ENCODE measurements at regions not wholly inside any gene's neighbourhood (a gene's known extent, or its start where the extent isn't known, plus 50 kb on each side); places are given as distances from the start of the nearest gene placed in this dataset.

- no peaks in the 10 kb centered on the region for H3K27me3 ChIP-seq (ENCODE audit: insufficient read depth, low read length, poor library complexity)
- H3K9me3 ChIP-seq (ENCODE audit: insufficient read depth, low read length, severe bottlenecking): no peaks in the 10 kb centered on the region
- no peak overlapping the region for H3K9ac ChIP-seq (ENCODE audit: low read depth, low read length)
- H2AFZ ChIP-seq (ENCODE audit: low read depth, low read length): no peak overlapping the region
- H3K36me3 ChIP-seq (ENCODE audit: insufficient read depth, low read length): no peaks in the 10 kb centered on the region
- no peaks in the 10 kb centered on the region for H3K79me2 ChIP-seq (ENCODE audit: insufficient read depth, low read length)
- no peak for ATAC-seq (ENCODE audit: insufficient read depth, low read depth)
- H4K20me1 ChIP-seq (ENCODE audit: insufficient read depth, low read length): no peaks in the 10 kb centered on the region
- no peak for DNase-seq
- no peak overlapping the region for H3K4me2 ChIP-seq (ENCODE audit: insufficient read depth, low read length)
- TF ChIP-seq, protein P1, sequence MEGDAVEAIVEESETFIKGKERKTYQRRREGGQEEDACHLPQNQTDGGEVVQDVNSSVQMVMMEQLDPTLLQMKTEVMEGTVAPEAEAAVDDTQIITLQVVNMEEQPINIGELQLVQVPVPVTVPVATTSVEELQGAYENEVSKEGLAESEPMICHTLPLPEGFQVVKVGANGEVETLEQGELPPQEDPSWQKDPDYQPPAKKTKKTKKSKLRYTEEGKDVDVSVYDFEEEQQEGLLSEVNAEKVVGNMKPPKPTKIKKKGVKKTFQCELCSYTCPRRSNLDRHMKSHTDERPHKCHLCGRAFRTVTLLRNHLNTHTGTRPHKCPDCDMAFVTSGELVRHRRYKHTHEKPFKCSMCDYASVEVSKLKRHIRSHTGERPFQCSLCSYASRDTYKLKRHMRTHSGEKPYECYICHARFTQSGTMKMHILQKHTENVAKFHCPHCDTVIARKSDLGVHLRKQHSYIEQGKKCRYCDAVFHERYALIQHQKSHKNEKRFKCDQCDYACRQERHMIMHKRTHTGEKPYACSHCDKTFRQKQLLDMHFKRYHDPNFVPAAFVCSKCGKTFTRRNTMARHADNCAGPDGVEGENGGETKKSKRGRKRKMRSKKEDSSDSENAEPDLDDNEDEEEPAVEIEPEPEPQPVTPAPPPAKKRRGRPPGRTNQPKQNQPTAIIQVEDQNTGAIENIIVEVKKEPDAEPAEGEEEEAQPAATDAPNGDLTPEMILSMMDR (IDR thresholded peaks at IDR 0.05; ENCODE audit: borderline replicate concordance, extremely low read depth, low read length, poor library complexity, severe bottlenecking): no peak
- TF ChIP-seq EZH2 (IDR thresholded peaks at IDR 0.05; ENCODE audit: borderline replicate concordance, low read depth, low read length, severe bottlenecking): no peak
- H3K4me1 ChIP-seq (ENCODE audit: insufficient read depth, low read length): peaks cover 13% of the 10 kb centered on the region
- no peak overlapping the region for H3K27ac ChIP-seq (ENCODE audit: low read length)
- no peak overlapping the region for H3K4me3 ChIP-seq (ENCODE audit: low read depth in 1 of 2, low read length in 2 of 2)
Measured at GRCh38 chr1:117812869-117813511, 116.4 kb downstream of the GDAP2 start.

Data from DND-41 (cell line).